ENCODE measurements at regions not wholly inside any gene's neighbourhood (a gene's known extent, or its start where the extent isn't known, plus 50 kb on each side); places are given as distances from the start of the nearest gene placed in this dataset.

DNA sequence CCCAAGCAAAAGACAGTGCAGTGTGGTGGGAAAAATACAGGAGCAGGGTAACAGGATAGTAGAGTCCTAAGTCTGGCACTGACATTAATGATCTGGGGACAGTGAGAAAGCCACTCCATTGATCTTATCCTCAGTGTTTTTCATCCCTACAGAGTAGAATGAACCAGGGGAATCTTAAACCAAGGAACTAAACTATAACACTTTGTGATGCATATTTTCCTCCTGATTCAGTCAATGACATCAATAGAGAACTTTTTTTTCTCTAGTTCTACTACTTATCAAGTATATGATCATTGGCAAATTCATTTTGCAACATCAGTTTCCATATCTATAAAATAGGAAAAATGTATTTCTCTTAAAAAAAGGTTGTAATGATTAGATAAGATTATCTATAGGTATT, 151.1 kb downstream of the TMEM26 start:
- TF ChIP-seq, protein P1, sequence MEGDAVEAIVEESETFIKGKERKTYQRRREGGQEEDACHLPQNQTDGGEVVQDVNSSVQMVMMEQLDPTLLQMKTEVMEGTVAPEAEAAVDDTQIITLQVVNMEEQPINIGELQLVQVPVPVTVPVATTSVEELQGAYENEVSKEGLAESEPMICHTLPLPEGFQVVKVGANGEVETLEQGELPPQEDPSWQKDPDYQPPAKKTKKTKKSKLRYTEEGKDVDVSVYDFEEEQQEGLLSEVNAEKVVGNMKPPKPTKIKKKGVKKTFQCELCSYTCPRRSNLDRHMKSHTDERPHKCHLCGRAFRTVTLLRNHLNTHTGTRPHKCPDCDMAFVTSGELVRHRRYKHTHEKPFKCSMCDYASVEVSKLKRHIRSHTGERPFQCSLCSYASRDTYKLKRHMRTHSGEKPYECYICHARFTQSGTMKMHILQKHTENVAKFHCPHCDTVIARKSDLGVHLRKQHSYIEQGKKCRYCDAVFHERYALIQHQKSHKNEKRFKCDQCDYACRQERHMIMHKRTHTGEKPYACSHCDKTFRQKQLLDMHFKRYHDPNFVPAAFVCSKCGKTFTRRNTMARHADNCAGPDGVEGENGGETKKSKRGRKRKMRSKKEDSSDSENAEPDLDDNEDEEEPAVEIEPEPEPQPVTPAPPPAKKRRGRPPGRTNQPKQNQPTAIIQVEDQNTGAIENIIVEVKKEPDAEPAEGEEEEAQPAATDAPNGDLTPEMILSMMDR (conservative IDR thresholded peaks at IDR 0.05; ENCODE audit: low read length), result no peak

DNA sequence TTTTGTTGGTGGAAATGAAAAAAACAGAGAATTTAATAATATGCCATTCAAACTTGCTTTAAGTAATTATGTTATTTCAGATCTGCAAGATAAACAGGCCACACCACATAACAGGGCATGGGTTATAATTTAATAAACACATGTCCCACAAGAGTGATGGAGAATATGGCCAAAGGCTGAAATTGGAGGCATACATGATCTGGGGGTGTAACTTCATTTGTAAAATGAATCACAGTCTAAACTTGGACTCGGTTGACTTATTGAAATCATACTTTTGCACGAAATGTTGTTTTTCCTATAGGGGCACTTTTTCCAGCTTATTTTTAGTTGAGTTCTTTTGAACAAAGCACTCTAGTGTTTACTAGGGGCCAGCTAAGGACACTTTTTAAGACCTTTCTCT, 151.6 kb downstream of the TMEM26 start:
- TF ChIP-seq, protein P1 (conservative IDR thresholded peaks at IDR 0.05; ENCODE audit: low read length), result no peak
- DNase-seq (ENCODE audit: low read depth), result no peak
- H3K4me3 ChIP-seq (ENCODE audit: low read length), result no peak overlapping the region

More for the DNA sequence above, 151.1 kb downstream of the TMEM26 start:
- H3K4me3 ChIP-seq (ENCODE audit: low read length), result no peak overlapping the region
- DNase-seq (ENCODE audit: low read depth), result no peak

- DNase-seq (ENCODE audit: low read depth), result no peak
- TF ChIP-seq, protein P1 (conservative IDR thresholded peaks at IDR 0.05; ENCODE audit: low read length), result no peak
- H3K4me3 ChIP-seq (ENCODE audit: low read length), result no peak overlapping the region
Measured at GRCh38 chr10:61299841-61300240, 153.3 kb downstream of the TMEM26 start.

DNA sequence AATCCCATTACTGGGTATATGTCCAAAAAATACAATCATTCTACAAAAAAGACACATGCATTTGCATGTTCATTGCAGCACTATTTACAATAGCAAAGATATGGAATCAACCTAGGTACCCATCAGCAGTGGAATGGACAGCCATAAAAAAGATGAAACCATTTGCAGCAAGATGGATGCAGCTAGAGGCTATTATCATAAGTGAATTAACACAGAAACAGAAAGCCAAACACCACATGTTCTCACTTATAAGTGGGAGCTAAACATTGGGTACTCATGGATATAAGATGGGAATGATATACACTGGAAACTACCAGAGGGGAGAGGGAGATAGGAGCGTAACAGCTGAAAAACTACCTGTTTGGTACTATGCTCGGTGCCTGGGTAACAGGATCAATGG, 154.0 kb downstream of the TMEM26 start:
- TF ChIP-seq, protein P1 (conservative IDR thresholded peaks at IDR 0.05; ENCODE audit: low read length), result no peak
- H3K4me3 ChIP-seq (ENCODE audit: low read length), result no peak overlapping the region
- DNase-seq (ENCODE audit: low read depth), result no peak

- DNase-seq (ENCODE audit: low read depth), result no peak
- H3K4me3 ChIP-seq (ENCODE audit: low read length), result no peak overlapping the region
- TF ChIP-seq, protein P1 (conservative IDR thresholded peaks at IDR 0.05; ENCODE audit: low read length), result no peak
Measured at GRCh38 chr10:61298194-61298593, 155.0 kb downstream of the TMEM26 start.

DNA sequence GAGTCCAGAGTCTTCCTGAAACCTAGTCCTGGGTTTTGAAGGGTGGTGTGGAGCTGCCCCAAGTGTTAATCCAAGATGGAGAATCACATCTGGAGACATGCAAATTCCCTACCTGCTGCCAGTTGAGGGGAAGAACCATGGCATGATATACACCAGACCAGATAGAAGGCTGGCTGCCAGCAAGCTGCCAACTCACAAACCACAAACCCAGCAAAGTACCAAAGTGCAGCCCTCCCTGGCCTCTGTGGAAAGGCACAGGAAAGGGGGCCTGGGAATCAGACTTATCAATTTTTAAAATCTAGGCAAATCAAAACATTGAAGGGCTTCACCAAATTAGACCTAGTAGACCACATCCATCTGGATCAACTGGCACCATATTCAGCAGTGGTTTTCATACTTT, 157.0 kb downstream of the TMEM26 start:
- TF ChIP-seq, protein P1 (conservative IDR thresholded peaks at IDR 0.05; ENCODE audit: low read length), result no peak
- no peak overlapping the region for H3K4me3 ChIP-seq (ENCODE audit: low read length)
- no peak for DNase-seq (ENCODE audit: low read depth)

GRCh38 chr10:61294131-61294530, 159.1 kb downstream of the TMEM26 start:
- no peak for DNase-seq (ENCODE audit: low read depth)
- TF ChIP-seq, protein P1 (conservative IDR thresholded peaks at IDR 0.05; ENCODE audit: low read length), result no peak
- H3K4me3 ChIP-seq (ENCODE audit: low read length), result no peak overlapping the region

All from AG10803 (cell line).